Peyer's patch (tissue), 4 donors: ENCODE measurements at regions not wholly inside any gene's neighbourhood (a gene's known extent, or its start where the extent isn't known, plus 50 kb on each side); places are given as distances from the start of the nearest gene placed in this dataset.

ENCODE experiments used
- DNase-seq, 3 donors: peaks; one replicate each; pipeline ENCODE4 v3.0.0-alpha.2; 2017 to 2019
- H3K27ac ChIP-seq, 4 donors: fragments of 200-600 bp; sonication (generic); one replicate each; pipeline ENCODE4 v1.5.1; 2016 to 2019
- H3K27me3 ChIP-seq, 2 donors: fragments of 200-600 bp; sonication (generic); one replicate each; pipeline ENCODE4 v1.5.1; 2019
- H3K36me3 ChIP-seq, 3 donors: fragments of 200-600 bp; sonication (generic); one replicate each; pipeline ENCODE4 v1.5.1; 2016 to 2019
- H3K4me1 ChIP-seq, 4 donors: fragments of 200-600 bp; sonication (generic); one replicate each; pipeline ENCODE4 v1.5.1; 2016 to 2019
- H3K4me3 ChIP-seq, 4 donors: fragments of 200-600 bp; sonication (generic); 1 replicate in 3 of 4; 2 replicates in 1 of 4; pipeline ENCODE4 v1.5.1; 2016 to 2019; ENCODE audit warnings: mild to moderate bottlenecking in 1 of 4
- H3K9me3 ChIP-seq, 4 donors: fragments of 200-600 bp; sonication (generic); one replicate each; pipeline ENCODE4 v1.5.1; 2016 to 2019; ENCODE audit warnings: mild to moderate bottlenecking in 1 of 4
- CTCF ChIP-seq, 6 experiments: fragments of 450-650 bp in 4 of 6; fragments of 200-600 bp in 2 of 6; sonication (generic) in 1 of 6; IDR thresholded peaks; one replicate each; pipeline ENCODE4 v1.5.1; 2017 to 2019; ENCODE audit warnings: antibody characterized with exemption in 6 of 6, mild to moderate bottlenecking in 3 of 6, moderate library complexity in 1 of 6
- POLR2A ChIP-seq, 2 donors: fragments of 450-650 bp; IDR thresholded peaks; one replicate each; pipeline ENCODE4 v1.5.1; 2017; ENCODE audit warnings: antibody characterized with exemption in 2 of 2, mild to moderate bottlenecking in 2 of 2, moderate library complexity in 2 of 2

- Histone ChIP-seq H3K36me3 (no peaks in the 10 kb centered on the region), H3K27ac (no peak overlapping the region), H3K4me1 (no peaks in the 10 kb centered on the region), H3K9me3 (no peaks in the 10 kb centered on the region), H3K4me3 (no peak overlapping the region), H3K27me3 (no peaks in the 10 kb centered on the region)
- TF ChIP-seq CTCF (IDR thresholded peaks at IDR 0.05) (no peak), POLR2A (IDR thresholded peaks at IDR 0.05) (no peak)
- no peak for DNase-seq
Measured at GRCh38 chr2:217443601-217444000, 559.2 kb downstream of the TNS1 start.

GRCh38 chr2:217440000-217440399 lies 562.8 kb downstream of the TNS1 start:
- Histone ChIP-seq H3K36me3 (no peaks in the 10 kb centered on the region), H3K4me3 (no peak overlapping the region), H3K27ac (peak overlapping the region in 1 of 4 donors; percentile 34), H3K27me3 (no peaks in the 10 kb centered on the region), H3K9me3 (no peaks in the 10 kb centered on the region), H3K4me1 (peaks cover 0 to 18% (median 0%) of the 10 kb centered on the region in 4 donors)
- DNase-seq: no peak
- TF ChIP-seq POLR2A (IDR thresholded peaks at IDR 0.05): no peak
- no peak for TF ChIP-seq CTCF (IDR thresholded peaks at IDR 0.05)

- no peak for TF ChIP-seq CTCF (IDR thresholded peaks at IDR 0.05)
- TF ChIP-seq POLR2A (IDR thresholded peaks at IDR 0.05): no peak
- no peak overlapping the region for H3K4me3 ChIP-seq
- no peaks in the 10 kb centered on the region for H3K27me3 ChIP-seq
- DNase-seq: no peak
- H3K9me3 ChIP-seq: no peaks in the 10 kb centered on the region
- no peaks in the 10 kb centered on the region for H3K36me3 ChIP-seq
- peaks cover 0 to 25% (median 0%) of the 10 kb centered on the region in 4 donors for H3K4me1 ChIP-seq
- H3K27ac ChIP-seq: no peak overlapping the region
Measured at GRCh38 chr2:217438821-217439220, 564.0 kb downstream of the TNS1 start.

- no peak overlapping the region for H3K4me3 ChIP-seq
- DNase-seq: no peak
- H3K27ac ChIP-seq: peak overlapping the region in 2 of 4 donors; percentile 10 to 24
Measured at GRCh38 chr2:217438136-217438535, 564.7 kb downstream of the TNS1 start.

GRCh38 chr2:217437290-217437870 lies 565.4 kb downstream of the TNS1 start:
- H3K4me1 ChIP-seq: peaks cover 0 to 25% (median 0%) of the 10 kb centered on the region in 4 donors
- H3K36me3 ChIP-seq: no peaks in the 10 kb centered on the region
- H3K9me3 ChIP-seq: no peaks in the 10 kb centered on the region
- peak overlapping the region in 3 of 4 donors; percentile 10 to 24 (median 14) for H3K27ac ChIP-seq
- TF ChIP-seq CTCF (IDR thresholded peaks at IDR 0.05): no peak
- TF ChIP-seq POLR2A (IDR thresholded peaks at IDR 0.05): no peak
- H3K4me3 ChIP-seq: no peak overlapping the region
- no peak for DNase-seq
- no peaks in the 10 kb centered on the region for H3K27me3 ChIP-seq

More at GRCh38 chr2:217438136-217438535, 564.7 kb downstream of the TNS1 start:
- no peaks in the 10 kb centered on the region for H3K27me3 ChIP-seq
- peaks cover 0 to 25% (median 0%) of the 10 kb centered on the region in 4 donors for H3K4me1 ChIP-seq
- TF ChIP-seq CTCF (IDR thresholded peaks at IDR 0.05) (no peak), POLR2A (IDR thresholded peaks at IDR 0.05) (no peak)
- no peaks in the 10 kb centered on the region for H3K36me3 ChIP-seq
- no peaks in the 10 kb centered on the region for H3K9me3 ChIP-seq
